HG02642 (cell line): ENCODE measurements at regions not wholly inside any gene's neighbourhood (a gene's known extent, or its start where the extent isn't known, plus 50 kb on each side); places are given as distances from the start of the nearest gene placed in this dataset.
"Not testable (repeated sequence)": the region's sequence is repeated elsewhere in the genome, so short reads cannot be mapped to it uniquely, and the experiment has no call there.

Experiments
- ATAC-seq: cut with Tn5 transposase; IDR thresholded peaks from one replicate; pipeline ENCODE4 v1.9.1; 2021; ENCODE audit warnings: mild to moderate bottlenecking; ENCODE audit not compliant: unreplicated experiment, poor library complexity

DNA sequence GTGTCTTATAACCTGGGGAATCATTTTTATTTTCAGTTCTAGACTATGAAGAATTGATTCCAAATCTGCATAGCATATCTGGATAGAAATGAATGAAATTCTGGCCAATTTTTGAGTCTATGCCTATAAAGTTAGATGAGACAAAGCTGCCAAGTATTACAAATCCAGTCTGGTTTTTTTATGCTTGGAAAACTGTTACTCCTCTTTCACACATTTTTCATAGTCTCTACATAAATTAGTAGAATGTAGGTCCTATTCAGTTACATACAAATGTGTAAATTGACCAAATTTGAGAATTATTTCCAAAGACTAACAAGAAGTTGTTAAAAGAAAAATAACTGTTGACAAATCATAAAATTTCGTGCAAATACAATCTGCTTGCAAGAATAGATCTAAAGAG is 1505.2 kb downstream of the AMY1C start:
- ATAC-seq, result no peak

GRCh38 chr1:105260001-105260400 is 1510.3 kb downstream of the AMY1C start:
- no peak for ATAC-seq

- no peak for ATAC-seq
Observed at GRCh38 chr1:105270966-105271365, 1521.3 kb downstream of the AMY1C start.

GRCh38 chr1:105272376-105272775 is 1522.7 kb downstream of the AMY1C start:
- not testable (repeated sequence) for ATAC-seq

- ATAC-seq, result no peak
Observed at GRCh38 chr1:105294838-105295237, 1545.1 kb downstream of the AMY1C start.

GRCh38 chr1:105310063-105310462 is 1560.4 kb downstream of the AMY1C start:
- ATAC-seq, result no peak

DNA sequence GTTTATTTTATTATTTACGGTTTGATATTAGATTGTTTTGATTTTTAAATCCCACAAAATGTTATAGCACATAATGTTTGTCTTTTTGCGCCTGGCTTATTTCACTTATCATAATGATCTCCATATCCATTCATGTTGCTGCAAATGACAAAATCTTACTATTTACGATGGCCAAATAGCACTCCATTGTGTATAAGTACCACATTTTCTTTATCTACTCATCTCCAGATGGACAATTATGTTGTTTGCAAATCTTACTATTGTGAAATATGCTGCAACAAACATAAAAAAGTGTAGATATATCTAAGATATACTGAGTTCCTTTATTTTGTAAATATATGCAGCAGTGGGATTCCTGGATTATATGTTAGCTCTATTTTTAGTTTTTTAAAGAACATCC is 1568.3 kb downstream of the AMY1C start:
- ATAC-seq, result no peak

GRCh38 chr1:105326886-105327285 is 1577.2 kb downstream of the AMY1C start:
- no peak for ATAC-seq

GRCh38 chr1:105337420-105337819 is 1587.7 kb downstream of the AMY1C start:
- no peak for ATAC-seq

DNA sequence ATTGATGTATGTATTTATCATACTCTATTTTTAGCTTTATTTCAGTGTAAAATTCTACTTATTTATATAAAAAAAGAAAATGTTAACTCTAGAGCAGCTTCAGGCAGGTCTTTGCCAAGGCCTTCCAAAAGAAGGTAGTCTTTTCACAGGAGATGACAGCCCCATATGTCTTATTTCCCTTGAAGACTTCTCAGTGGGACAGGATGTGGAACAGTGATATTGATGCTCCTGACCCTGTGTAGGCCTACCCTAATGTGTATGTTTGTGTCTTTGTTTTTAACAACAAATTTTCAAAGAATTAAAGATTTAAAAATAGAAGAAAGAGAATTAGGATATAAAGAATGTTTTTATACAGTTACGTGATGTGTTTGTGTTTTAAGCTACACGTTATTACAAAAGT is 1593.6 kb downstream of the AMY1C start:
- no peak for ATAC-seq

DNA sequence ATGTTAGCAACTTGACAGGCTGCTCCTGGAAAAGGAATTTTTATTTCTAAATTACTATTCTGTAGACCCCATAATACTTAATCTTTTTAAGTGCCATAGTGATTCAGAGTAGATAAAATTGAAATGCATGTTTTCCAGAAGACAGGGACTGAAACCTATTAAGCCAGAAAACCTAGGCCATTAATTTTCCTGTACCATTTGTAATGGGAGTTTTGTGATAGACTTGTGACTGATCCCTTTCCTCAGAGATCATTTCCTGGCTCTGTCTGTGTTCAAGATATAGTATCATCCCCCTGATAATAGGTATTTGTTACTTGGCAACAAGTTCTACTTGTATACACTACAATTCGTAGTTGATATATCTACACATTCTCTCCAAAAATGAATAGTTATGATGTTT is 1609.8 kb downstream of the AMY1C start:
- ATAC-seq, result no peak

DNA sequence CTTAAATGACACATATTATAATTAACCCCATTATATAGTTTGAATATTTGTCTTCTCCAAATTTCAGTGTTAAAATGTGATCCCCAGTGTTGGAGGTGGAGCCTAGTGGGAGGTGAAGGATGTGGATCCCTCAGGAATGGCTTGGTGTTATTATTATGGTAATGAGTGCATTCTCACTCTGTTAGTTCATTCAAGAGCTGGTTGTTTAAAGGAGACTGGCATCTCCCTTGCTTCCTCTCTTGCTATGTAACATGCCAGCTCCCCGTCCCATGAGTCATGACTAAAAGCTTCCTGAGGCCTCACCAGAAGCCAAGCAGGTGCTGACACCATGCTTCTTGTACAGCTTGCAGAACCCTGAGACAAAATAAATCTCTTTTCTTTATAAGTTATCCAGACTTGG is 1612.7 kb downstream of the AMY1C start:
- ATAC-seq, result no peak

GRCh38 chr1:105368446-105368845 is 1618.7 kb downstream of the AMY1C start:
- ATAC-seq, result no peak

- ATAC-seq, result no peak
Observed at GRCh38 chr1:105373681-105374080, 1624.0 kb downstream of the AMY1C start.

DNA sequence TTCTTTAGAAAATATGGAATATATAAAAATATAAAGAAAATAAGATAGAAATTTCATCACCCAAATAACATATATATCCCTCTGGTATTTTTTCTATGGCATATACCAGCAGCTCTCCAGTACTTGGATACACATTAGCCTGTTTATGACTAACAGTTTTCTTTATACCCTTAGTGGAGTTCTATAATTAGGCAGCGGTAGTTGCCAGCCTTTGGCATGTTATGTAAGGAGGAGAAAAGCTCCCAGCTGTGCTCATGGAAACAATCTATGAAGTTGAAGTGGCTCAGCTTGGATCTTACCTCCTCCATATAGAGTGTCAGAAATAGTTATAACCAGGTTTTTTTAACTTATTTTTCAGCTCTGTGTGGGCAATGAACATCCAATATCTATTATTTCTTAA is 1636.8 kb downstream of the AMY1C start:
- no peak for ATAC-seq

DNA sequence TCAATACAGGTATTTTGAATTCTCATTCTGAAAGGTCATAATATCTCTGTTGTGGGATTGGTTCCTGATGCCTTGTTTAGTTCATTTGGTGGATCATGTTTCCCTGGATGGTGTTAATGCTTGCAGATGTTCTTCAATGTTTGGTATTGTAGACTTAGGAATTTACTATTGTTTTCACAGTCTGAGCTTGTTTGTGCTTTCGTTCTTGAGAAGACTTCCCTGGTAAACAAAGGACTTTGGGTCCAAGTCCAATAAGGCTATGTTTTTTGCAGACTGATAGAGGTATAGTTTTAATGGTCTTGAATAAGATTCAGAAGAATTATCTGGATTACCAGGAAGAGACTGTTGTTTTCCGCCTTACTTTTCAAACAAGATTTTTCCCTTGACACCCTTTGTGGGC is 1646.3 kb downstream of the AMY1C start:
- ATAC-seq, result no peak

- no peak for ATAC-seq
Observed at GRCh38 chr1:105398909-105399308, 1649.2 kb downstream of the AMY1C start.

GRCh38 chr1:105399716-105400115 is 1650.0 kb downstream of the AMY1C start:
- no peak for ATAC-seq

- ATAC-seq, result no peak
Observed at GRCh38 chr1:105416261-105416660, 1640.2 kb upstream of the PRMT6 start.

DNA sequence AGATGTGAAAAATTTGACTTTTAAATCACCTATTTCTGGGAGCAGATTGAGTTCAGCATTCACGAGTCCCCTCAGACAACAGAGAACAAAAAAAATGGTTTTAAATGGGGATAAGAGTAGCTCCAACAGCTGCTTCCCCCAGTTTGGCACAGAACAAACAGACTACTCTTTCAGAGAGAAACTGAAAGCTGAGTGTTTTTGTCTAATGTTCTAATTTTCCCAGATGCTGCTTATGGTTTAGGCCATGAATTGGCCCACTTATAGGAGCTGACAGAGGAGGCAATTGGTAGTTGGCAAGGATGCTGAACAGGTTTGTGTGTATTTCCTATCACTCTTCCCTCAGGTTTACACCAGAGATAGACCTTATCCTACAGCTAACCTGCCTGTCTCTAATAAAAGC is 1637.4 kb upstream of the PRMT6 start:
- ATAC-seq, result no peak

GRCh38 chr1:105427543-105427942 is 1628.9 kb upstream of the PRMT6 start:
- no peak for ATAC-seq

- no peak for ATAC-seq
Observed at GRCh38 chr1:105436589-105437259, 1619.8 kb upstream of the PRMT6 start.

- no peak for ATAC-seq
Observed at GRCh38 chr1:105437847-105438246, 1618.6 kb upstream of the PRMT6 start.
